Astrocyte (in vitro differentiated cells and primary cell): ENCODE measurements at regions not wholly inside any gene's neighbourhood (a gene's known extent, or its start where the extent isn't known, plus 50 kb on each side); places are given as distances from the start of the nearest gene placed in this dataset.

ENCODE experiments used
- CTCF ChIP-seq: IDR thresholded peaks from 2 replicates; pipeline ENCODE4 v1.5.1; 2011; ENCODE audit warnings: low read depth, mild to moderate bottlenecking, inconsistent platforms, low read length, moderate library complexity; ENCODE audit not compliant: insufficient read depth
- EZH2 ChIP-seq: IDR thresholded peaks from 2 replicates; pipeline ENCODE4 v1.6.1; 2012; ENCODE audit warnings: mild to moderate bottlenecking, low read length, inconsistent platforms; ENCODE audit not compliant: insufficient read depth

- TF ChIP-seq EZH2 (no peak), CTCF (no peak)
Measured at GRCh38 chr10:63825111-63825510, 303.9 kb downstream of the REEP3 start.
